ENCODE measurements at regions not wholly inside any gene's neighbourhood (a gene's known extent, or its start where the extent isn't known, plus 50 kb on each side); places are given as distances from the start of the nearest gene placed in this dataset.

GRCh38 chr1:47508702-47509431 lies 71.0 kb downstream of the FOXD2 start:
- peaks cover 11% of the 10 kb centered on the region for H3K27me3 ChIP-seq (ENCODE audit: insufficient read depth, low read depth)
- peak overlapping the region; percentile 63 for H3K4me2 ChIP-seq
- intact Hi-C loops (cut with micrococcal nuclease; ENCODE audit: unreplicated experiment) = no loop called here
- ChIA-PET POLR2A (ENCODE audit: unreplicated experiment) (interaction anchor here (0.7 kb wide), 1 partner anchor 1074 kb away, joined by 3 read pairs; no protein-coding TSS in a partner anchor), CTCF (no interaction called here)
- no peaks in the 10 kb centered on the region for H3K36me3 ChIP-seq (ENCODE audit: low read depth)
- H2AFZ ChIP-seq = peak overlapping the region; percentile 73; the same call in 1 of the 2 replicates
- no peaks in the 10 kb centered on the region for H3K9me2 ChIP-seq (ENCODE audit: insufficient read depth)
- no peak for DNase-seq
- no TSS peak for BruUV-seq (replicated peaks)
- peak overlapping the region; percentile 39; the same call in 1 of the 2 replicates for H3K4me3 ChIP-seq
- H3K27ac ChIP-seq = no peak overlapping the region
- no peaks in the 10 kb centered on the region for H3K79me2 ChIP-seq (ENCODE audit: low read depth)
- no peaks in the 10 kb centered on the region for H3K9me3 ChIP-seq (ENCODE audit: insufficient read depth, low read depth)
- TF ChIP-seq CTCF (conservative IDR thresholded peaks at IDR 0.05) = no peak
- TF ChIP-seq EZH2 (IDR thresholded peaks at IDR 0.05; ENCODE audit: low read depth) = no peak
- H3K4me1 ChIP-seq (replicated peaks; ENCODE audit: insufficient read depth) = no peaks in the 10 kb centered on the region
- no peaks in the 10 kb centered on the region; the same call in 1 of the 2 replicates for H3F3A ChIP-seq (ENCODE audit: insufficient read depth, low read depth)
- no peaks in the 10 kb centered on the region for H4K20me1 ChIP-seq (ENCODE audit: insufficient read depth)

GRCh38 chr1:47510282-47510811 lies 72.5 kb downstream of the FOXD2 start:
- Histone ChIP-seq H3F3A (ENCODE audit: insufficient read depth, low read depth) (no peaks in the 10 kb centered on the region; the same call in 1 of the 2 replicates), H2AFZ (no peak overlapping the region), H3K79me2 (ENCODE audit: low read depth) (no peaks in the 10 kb centered on the region), H3K4me2 (no peak overlapping the region), H3K4me1 (replicated peaks; ENCODE audit: insufficient read depth) (no peaks in the 10 kb centered on the region), H3K36me3 (ENCODE audit: low read depth) (no peaks in the 10 kb centered on the region), H3K9me3 (ENCODE audit: insufficient read depth, low read depth) (no peaks in the 10 kb centered on the region), H3K27me3 (ENCODE audit: insufficient read depth, low read depth) (peaks cover 11% of the 10 kb centered on the region), H3K4me3 (no peak overlapping the region), H4K20me1 (ENCODE audit: insufficient read depth) (no peaks in the 10 kb centered on the region), H3K9me2 (ENCODE audit: insufficient read depth) (no peaks in the 10 kb centered on the region), H3K27ac (no peak overlapping the region)
- TF ChIP-seq CTCF (conservative IDR thresholded peaks at IDR 0.05) (no peak), EZH2 (IDR thresholded peaks at IDR 0.05; ENCODE audit: low read depth) (no peak)
- intact Hi-C loops (cut with micrococcal nuclease; ENCODE audit: unreplicated experiment) = no loop called here
- BruUV-seq (replicated peaks) = no TSS peak
- CTCF ChIA-PET = no interaction called here
- no peak for DNase-seq
- POLR2A ChIA-PET (ENCODE audit: unreplicated experiment) = no interaction called here

- POLR2A ChIA-PET (ENCODE audit: unreplicated experiment) = no interaction called here
Observed at GRCh38 chr1:47511825-47512224, 74.0 kb downstream of the FOXD2 start.

More at GRCh38 chr1:47511825-47512224, 74.0 kb downstream of the FOXD2 start:
- no peaks in the 10 kb centered on the region for H4K20me1 ChIP-seq (ENCODE audit: insufficient read depth)
- no peak overlapping the region for H2AFZ ChIP-seq
- DNase-seq = no peak
- TF ChIP-seq CTCF (conservative IDR thresholded peaks at IDR 0.05) (no peak), EZH2 (IDR thresholded peaks at IDR 0.05; ENCODE audit: low read depth) (no peak)
- CTCF ChIA-PET = no interaction called here
- H3K9me2 ChIP-seq (ENCODE audit: insufficient read depth) = no peaks in the 10 kb centered on the region
- no peak overlapping the region for H3K27ac ChIP-seq
- no peaks in the 10 kb centered on the region for H3K4me1 ChIP-seq (replicated peaks; ENCODE audit: insufficient read depth)
- H3K79me2 ChIP-seq (ENCODE audit: low read depth) = no peaks in the 10 kb centered on the region
- no TSS peak for BruUV-seq (replicated peaks)
- H3K36me3 ChIP-seq (ENCODE audit: low read depth) = no peaks in the 10 kb centered on the region
- H3K27me3 ChIP-seq (ENCODE audit: insufficient read depth, low read depth) = peaks cover 11% of the 10 kb centered on the region
- H3F3A ChIP-seq (ENCODE audit: insufficient read depth, low read depth) = no peaks in the 10 kb centered on the region; the same call in 1 of the 2 replicates
- no peak overlapping the region for H3K4me2 ChIP-seq
- H3K9me3 ChIP-seq (ENCODE audit: insufficient read depth, low read depth) = no peaks in the 10 kb centered on the region
- no peak overlapping the region for H3K4me3 ChIP-seq
- intact Hi-C loops (cut with micrococcal nuclease; ENCODE audit: unreplicated experiment) = no loop called here
